C4-2B (cell line): ENCODE measurements at regions not wholly inside any gene's neighbourhood (a gene's known extent, or its start where the extent isn't known, plus 50 kb on each side); places are given as distances from the start of the nearest gene placed in this dataset.
"Not testable (repeated sequence)": the region's sequence is repeated elsewhere in the genome, so short reads cannot be mapped to it uniquely, and the experiment has no call there.

ENCODE experiments used
- H3K27ac ChIP-seq: fragments of 450-650 bp; 2 replicates; pipeline ENCODE4 v1.5.1; 2017
- CTCF ChIP-seq: fragments of 450-650 bp; conservative IDR thresholded peaks from 2 replicates; pipeline ENCODE4 v1.5.1; 2017; ENCODE audit warnings: mild to moderate bottlenecking
- ZFX ChIP-seq: fragments of 450-650 bp; IDR thresholded peaks from 2 replicates; pipeline ENCODE4 v1.6.1; 2017

DNA sequence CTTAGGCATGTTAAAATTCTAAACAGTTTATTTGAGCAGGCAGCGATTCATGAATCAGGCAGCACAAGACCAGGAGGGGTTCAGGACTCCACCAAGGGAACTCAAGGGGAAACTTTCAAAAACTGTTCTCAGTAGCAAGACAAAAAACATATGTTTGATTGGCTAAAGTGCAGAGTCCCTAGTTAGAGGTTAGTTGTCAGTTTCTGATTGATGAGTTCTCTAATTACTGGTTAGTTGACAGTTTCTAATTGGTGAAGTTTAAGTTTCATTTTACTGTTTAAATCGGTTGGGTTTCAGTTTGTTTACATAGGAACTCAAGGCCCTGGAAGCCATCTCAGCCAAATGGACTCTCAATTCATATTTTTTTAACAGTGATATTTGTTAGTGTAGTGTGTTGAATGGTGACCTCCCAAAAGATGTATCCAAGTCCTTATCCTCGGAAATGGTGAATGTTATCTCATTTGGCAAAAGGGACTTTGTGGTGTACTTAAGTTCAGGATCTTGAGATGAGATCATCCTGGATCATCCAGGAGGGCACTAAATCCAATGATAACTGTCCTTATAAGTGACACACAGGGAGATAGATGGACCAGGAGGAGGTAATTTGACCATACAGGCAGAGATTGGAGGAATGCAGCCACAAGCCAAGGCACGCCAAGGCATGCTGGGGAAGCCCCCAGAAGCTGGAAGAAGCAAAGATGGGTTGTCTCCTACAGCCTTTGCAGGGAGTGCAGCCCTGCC is 219.2 kb upstream of the RAI14 start:
- no peak for TF ChIP-seq ZFX
- TF ChIP-seq CTCF: no peak
- no peak overlapping the region for H3K27ac ChIP-seq

DNA sequence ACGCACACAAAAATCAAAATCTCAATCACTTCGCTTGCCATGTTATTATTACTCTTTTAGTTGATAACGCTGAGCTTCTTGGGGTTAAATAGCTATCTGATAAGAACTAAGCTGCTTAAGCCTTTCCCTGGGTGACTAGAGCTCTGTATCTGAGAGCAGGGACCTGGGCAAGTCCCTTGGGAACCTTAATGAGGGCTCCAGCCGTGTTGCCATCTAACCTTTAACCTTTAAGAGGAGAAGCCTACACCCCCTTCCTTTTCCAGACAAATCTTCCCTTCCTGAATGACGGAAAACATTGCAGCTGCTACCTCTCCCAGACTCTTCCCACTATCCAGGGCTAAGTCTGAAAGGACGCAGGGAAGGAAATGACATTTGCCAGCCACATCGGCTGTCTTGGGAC is 216.5 kb upstream of the RAI14 start:
- no peak overlapping the region for H3K27ac ChIP-seq
- TF ChIP-seq CTCF: no peak
- TF ChIP-seq ZFX: no peak

- not testable (repeated sequence) for H3K27ac ChIP-seq
Observed at GRCh38 chr5:34441767-34442166, 214.4 kb upstream of the RAI14 start.

- TF ChIP-seq ZFX (no peak), CTCF (no peak)
- H3K27ac ChIP-seq: peak overlapping the region; percentile 45
Observed at GRCh38 chr5:34447424-34447823, 208.7 kb upstream of the RAI14 start.

GRCh38 chr5:34449639-34450038 is 206.5 kb upstream of the RAI14 start:
- TF ChIP-seq CTCF (no peak), ZFX (no peak)
- peak overlapping the region; percentile 49 for H3K27ac ChIP-seq

DNA sequence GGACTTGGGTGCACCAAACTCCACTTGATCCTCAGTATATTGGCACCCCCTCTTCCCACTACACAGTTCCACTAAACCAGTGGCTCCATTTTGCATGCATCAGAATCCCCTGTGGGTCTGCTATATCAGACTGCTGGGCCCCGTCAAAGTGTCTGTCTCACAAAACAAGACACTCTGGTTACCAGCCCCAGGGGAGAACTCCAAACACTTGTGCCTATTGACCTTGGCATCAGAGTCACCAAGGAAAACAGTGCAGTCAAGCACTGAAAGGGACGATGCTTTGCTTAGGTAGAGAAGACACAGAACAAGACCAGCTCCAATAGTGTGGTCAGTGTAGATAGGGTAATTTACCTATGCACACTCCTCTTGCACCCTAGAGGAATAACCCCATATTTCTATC is 205.8 kb upstream of the RAI14 start:
- TF ChIP-seq ZFX: no peak
- TF ChIP-seq CTCF: no peak
- H3K27ac ChIP-seq: peak overlapping the region; percentile 49

DNA sequence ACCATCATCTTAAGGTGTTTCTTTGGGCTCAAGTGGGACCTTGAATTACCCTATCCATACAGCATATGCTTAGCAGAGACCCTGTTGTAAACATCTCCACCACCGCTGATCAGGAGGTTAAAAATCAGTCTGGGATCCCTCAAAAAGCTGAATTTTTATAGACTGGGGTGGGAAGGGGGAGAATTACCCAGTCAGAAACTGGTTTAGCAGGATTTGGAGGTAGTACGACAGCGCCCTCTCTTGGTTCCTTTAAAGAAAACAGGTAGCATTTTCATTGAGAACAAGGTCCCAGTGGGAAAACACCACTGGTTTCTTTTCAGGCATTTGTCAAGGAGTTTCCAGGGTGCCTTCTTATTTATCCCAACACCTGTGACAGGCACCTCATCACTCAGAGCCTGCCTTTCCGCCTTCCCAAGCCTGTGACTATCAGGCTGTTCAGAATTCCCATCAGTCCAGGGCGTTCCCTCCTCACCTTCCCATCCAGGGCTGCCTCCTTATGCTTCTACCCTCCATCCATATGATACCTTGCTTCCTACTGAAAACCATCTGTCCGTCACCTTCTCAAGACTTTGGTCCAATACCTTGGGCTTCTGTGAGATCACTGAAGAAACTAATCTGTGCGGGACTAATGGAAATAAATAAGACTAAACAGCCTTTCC is 203.8 kb upstream of the RAI14 start:
- peak overlapping the region; percentile 49; the same call in 1 of the 2 replicates for H3K27ac ChIP-seq
- peak; percentile 91 for TF ChIP-seq CTCF
- TF ChIP-seq ZFX: no peak

DNA sequence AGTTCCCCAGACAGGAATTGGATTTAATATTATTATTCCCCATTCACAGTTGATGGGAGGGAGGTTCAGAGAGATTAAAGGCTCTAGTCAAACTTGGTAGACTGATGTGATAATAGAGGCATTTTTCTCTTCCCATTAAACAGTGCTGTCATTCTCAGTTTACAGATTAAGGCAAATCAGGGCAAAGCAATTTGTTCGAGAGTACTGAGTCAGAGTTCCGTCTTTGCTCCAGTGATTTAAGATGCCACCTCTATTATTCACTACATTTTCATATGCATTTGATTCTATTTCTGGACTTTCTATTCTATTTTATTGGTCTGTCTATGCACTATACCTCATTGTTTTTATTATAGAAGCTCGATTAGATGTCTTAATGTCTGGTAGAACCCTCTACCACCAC is 201.0 kb upstream of the RAI14 start:
- H3K27ac ChIP-seq: no peak overlapping the region
- TF ChIP-seq CTCF (no peak), ZFX (no peak)
